ENCODE measurements at regions not wholly inside any gene's neighbourhood (a gene's known extent, or its start where the extent isn't known, plus 50 kb on each side); places are given as distances from the start of the nearest gene placed in this dataset.

GRCh38 chr1:95393434-95393833 lies 159.4 kb downstream of the RWDD3 start:
- H3K36me3 ChIP-seq (ENCODE audit: insufficient read depth, low read length) = no peaks in the 10 kb centered on the region
- no peak overlapping the region for H3K4me3 ChIP-seq (ENCODE audit: low read length)
- no peaks in the 10 kb centered on the region for H3K4me1 ChIP-seq (ENCODE audit: low read length)
- no peaks in the 10 kb centered on the region for H4K20me1 ChIP-seq (ENCODE audit: insufficient read depth, low read depth, low read length)
- H3K4me2 ChIP-seq (ENCODE audit: low read depth, low read length, poor library complexity, severe bottlenecking) = no peak overlapping the region
- no peak overlapping the region for H2AFZ ChIP-seq (ENCODE audit: low read length)
- H3K9ac ChIP-seq (ENCODE audit: low read length) = no peak overlapping the region
- no peak overlapping the region for H3K27ac ChIP-seq (ENCODE audit: low read length)
- no peaks in the 10 kb centered on the region for H3K9me2 ChIP-seq (replicated peaks; ENCODE audit: insufficient read depth, low read length)
- H3K79me2 ChIP-seq (ENCODE audit: low read length) = no peaks in the 10 kb centered on the region
- DNase-seq = no peak
- no peaks in the 10 kb centered on the region for H3K27me3 ChIP-seq (ENCODE audit: low read length)
- H3K9me3 ChIP-seq (ENCODE audit: low read length) = peaks cover 4% of the 10 kb centered on the region; the same call in 1 of the 2 replicates

- DNase-seq = no peak
- Histone ChIP-seq H3K27me3 (ENCODE audit: low read length) (no peaks in the 10 kb centered on the region), H3K9me3 (ENCODE audit: low read length) (peaks cover 4% of the 10 kb centered on the region; the same call in 1 of the 2 replicates), H3K4me1 (ENCODE audit: low read length) (no peaks in the 10 kb centered on the region), H3K79me2 (ENCODE audit: low read length) (no peaks in the 10 kb centered on the region), H3K9ac (ENCODE audit: low read length) (no peak overlapping the region), H3K36me3 (ENCODE audit: insufficient read depth, low read length) (no peaks in the 10 kb centered on the region), H4K20me1 (ENCODE audit: insufficient read depth, low read depth, low read length) (no peaks in the 10 kb centered on the region), H3K9me2 (replicated peaks; ENCODE audit: insufficient read depth, low read length) (no peaks in the 10 kb centered on the region), H3K4me2 (ENCODE audit: low read depth, low read length, poor library complexity, severe bottlenecking) (no peak overlapping the region), H3K4me3 (ENCODE audit: low read length) (no peak overlapping the region), H2AFZ (ENCODE audit: low read length) (no peak overlapping the region), H3K27ac (ENCODE audit: low read length) (no peak overlapping the region)
Observed at GRCh38 chr1:95396557-95396956, 162.5 kb downstream of the RWDD3 start.

GRCh38 chr1:95402780-95403179 lies 168.8 kb downstream of the RWDD3 start:
- Histone ChIP-seq H3K27me3 (ENCODE audit: low read length) (no peaks in the 10 kb centered on the region), H3K9ac (ENCODE audit: low read length) (no peak overlapping the region), H3K4me1 (ENCODE audit: low read length) (no peaks in the 10 kb centered on the region), H3K27ac (ENCODE audit: low read length) (no peak overlapping the region), H3K9me3 (ENCODE audit: low read length) (no peaks in the 10 kb centered on the region), H3K79me2 (ENCODE audit: low read length) (no peaks in the 10 kb centered on the region), H3K36me3 (ENCODE audit: insufficient read depth, low read length) (no peaks in the 10 kb centered on the region), H3K4me2 (ENCODE audit: low read depth, low read length, poor library complexity, severe bottlenecking) (no peak overlapping the region), H3K9me2 (replicated peaks; ENCODE audit: insufficient read depth, low read length) (no peaks in the 10 kb centered on the region; the same call in 1 of the 2 replicates), H4K20me1 (ENCODE audit: insufficient read depth, low read depth, low read length) (no peaks in the 10 kb centered on the region), H3K4me3 (ENCODE audit: low read length) (no peak overlapping the region), H2AFZ (ENCODE audit: low read length) (no peak overlapping the region)
- no peak for DNase-seq

- no peaks in the 10 kb centered on the region for H4K20me1 ChIP-seq (ENCODE audit: insufficient read depth, low read depth, low read length)
- no peaks in the 10 kb centered on the region for H3K4me1 ChIP-seq (ENCODE audit: low read length)
- H3K27ac ChIP-seq (ENCODE audit: low read length) = no peak overlapping the region
- H2AFZ ChIP-seq (ENCODE audit: low read length) = no peak overlapping the region
- no peak for DNase-seq
- H3K27me3 ChIP-seq (ENCODE audit: low read length) = no peaks in the 10 kb centered on the region
- H3K4me3 ChIP-seq (ENCODE audit: low read length) = no peak overlapping the region
- H3K9me3 ChIP-seq (ENCODE audit: low read length) = no peaks in the 10 kb centered on the region
- no peak overlapping the region for H3K9ac ChIP-seq (ENCODE audit: low read length)
- H3K9me2 ChIP-seq (replicated peaks; ENCODE audit: insufficient read depth, low read length) = no peaks in the 10 kb centered on the region; the same call in 1 of the 2 replicates
- no peaks in the 10 kb centered on the region for H3K36me3 ChIP-seq (ENCODE audit: insufficient read depth, low read length)
- H3K4me2 ChIP-seq (ENCODE audit: low read depth, low read length, poor library complexity, severe bottlenecking) = no peak overlapping the region
- H3K79me2 ChIP-seq (ENCODE audit: low read length) = no peaks in the 10 kb centered on the region
Observed at GRCh38 chr1:95406279-95406678, 172.3 kb downstream of the RWDD3 start.

GRCh38 chr1:95407131-95407885 lies 173.3 kb downstream of the RWDD3 start:
- H3K9me2 ChIP-seq (replicated peaks; ENCODE audit: insufficient read depth, low read length) = no peaks in the 10 kb centered on the region; the same call in 1 of the 2 replicates
- H3K9ac ChIP-seq (ENCODE audit: low read length) = no peak overlapping the region
- H3K9me3 ChIP-seq (ENCODE audit: low read length) = no peaks in the 10 kb centered on the region
- no peak for DNase-seq
- H3K4me3 ChIP-seq (ENCODE audit: low read length) = no peak overlapping the region
- H4K20me1 ChIP-seq (ENCODE audit: insufficient read depth, low read depth, low read length) = no peaks in the 10 kb centered on the region
- no peaks in the 10 kb centered on the region for H3K27me3 ChIP-seq (ENCODE audit: low read length)
- H3K36me3 ChIP-seq (ENCODE audit: insufficient read depth, low read length) = no peaks in the 10 kb centered on the region
- H2AFZ ChIP-seq (ENCODE audit: low read length) = no peak overlapping the region
- no peak overlapping the region for H3K4me2 ChIP-seq (ENCODE audit: low read depth, low read length, poor library complexity, severe bottlenecking)
- H3K27ac ChIP-seq (ENCODE audit: low read length) = no peak overlapping the region
- H3K79me2 ChIP-seq (ENCODE audit: low read length) = no peaks in the 10 kb centered on the region
- H3K4me1 ChIP-seq (ENCODE audit: low read length) = no peaks in the 10 kb centered on the region

- no peaks in the 10 kb centered on the region; the same call in 1 of the 2 replicates for H3K9me2 ChIP-seq (replicated peaks; ENCODE audit: insufficient read depth, low read length)
- H3K9me3 ChIP-seq (ENCODE audit: low read length) = no peaks in the 10 kb centered on the region
- no peak overlapping the region for H3K4me3 ChIP-seq (ENCODE audit: low read length)
- H3K4me1 ChIP-seq (ENCODE audit: low read length) = no peaks in the 10 kb centered on the region
- H3K27me3 ChIP-seq (ENCODE audit: low read length) = no peaks in the 10 kb centered on the region
- no peaks in the 10 kb centered on the region for H4K20me1 ChIP-seq (ENCODE audit: insufficient read depth, low read depth, low read length)
- no peak overlapping the region for H3K4me2 ChIP-seq (ENCODE audit: low read depth, low read length, poor library complexity, severe bottlenecking)
- no peak overlapping the region for H2AFZ ChIP-seq (ENCODE audit: low read length)
- no peak overlapping the region for H3K27ac ChIP-seq (ENCODE audit: low read length)
- no peaks in the 10 kb centered on the region for H3K79me2 ChIP-seq (ENCODE audit: low read length)
- H3K9ac ChIP-seq (ENCODE audit: low read length) = no peak overlapping the region
- no peaks in the 10 kb centered on the region for H3K36me3 ChIP-seq (ENCODE audit: insufficient read depth, low read length)
- DNase-seq = no peak
Observed at GRCh38 chr1:95407886-95408291, 173.9 kb downstream of the RWDD3 start.

- H3K4me3 ChIP-seq (ENCODE audit: low read length) = no peak overlapping the region
- no peaks in the 10 kb centered on the region for H3K36me3 ChIP-seq (ENCODE audit: insufficient read depth, low read length)
- H3K27ac ChIP-seq (ENCODE audit: low read length) = no peak overlapping the region
- no peaks in the 10 kb centered on the region; the same call in 1 of the 2 replicates for H3K9me2 ChIP-seq (replicated peaks; ENCODE audit: insufficient read depth, low read length)
- no peaks in the 10 kb centered on the region for H3K9me3 ChIP-seq (ENCODE audit: low read length)
- no peaks in the 10 kb centered on the region for H3K79me2 ChIP-seq (ENCODE audit: low read length)
- no peak overlapping the region for H3K9ac ChIP-seq (ENCODE audit: low read length)
- H3K27me3 ChIP-seq (ENCODE audit: low read length) = no peaks in the 10 kb centered on the region
- H3K4me2 ChIP-seq (ENCODE audit: low read depth, low read length, poor library complexity, severe bottlenecking) = no peak overlapping the region
- no peaks in the 10 kb centered on the region for H4K20me1 ChIP-seq (ENCODE audit: insufficient read depth, low read depth, low read length)
- no peak for DNase-seq
- H3K4me1 ChIP-seq (ENCODE audit: low read length) = no peaks in the 10 kb centered on the region
- no peak overlapping the region for H2AFZ ChIP-seq (ENCODE audit: low read length)
Observed at GRCh38 chr1:95408507-95409136, 174.6 kb downstream of the RWDD3 start.

- H3K9ac ChIP-seq (ENCODE audit: low read length) = no peak overlapping the region
- no peak for DNase-seq
Observed at GRCh38 chr1:95409276-95409675, 175.3 kb downstream of the RWDD3 start.

More at GRCh38 chr1:95409276-95409675, 175.3 kb downstream of the RWDD3 start:
- Histone ChIP-seq H3K9me2 (replicated peaks; ENCODE audit: insufficient read depth, low read length) (no peaks in the 10 kb centered on the region; the same call in 1 of the 2 replicates), H3K79me2 (ENCODE audit: low read length) (no peaks in the 10 kb centered on the region), H3K4me3 (ENCODE audit: low read length) (no peak overlapping the region), H3K9me3 (ENCODE audit: low read length) (no peaks in the 10 kb centered on the region), H2AFZ (ENCODE audit: low read length) (no peak overlapping the region), H3K4me1 (ENCODE audit: low read length) (no peaks in the 10 kb centered on the region), H3K4me2 (ENCODE audit: low read depth, low read length, poor library complexity, severe bottlenecking) (no peak overlapping the region), H3K27me3 (ENCODE audit: low read length) (no peaks in the 10 kb centered on the region), H4K20me1 (ENCODE audit: insufficient read depth, low read depth, low read length) (no peaks in the 10 kb centered on the region), H3K27ac (ENCODE audit: low read length) (no peak overlapping the region), H3K36me3 (ENCODE audit: insufficient read depth, low read length) (no peaks in the 10 kb centered on the region)
